PC-9 (cell line): ENCODE measurements at regions not wholly inside any gene's neighbourhood (a gene's known extent, or its start where the extent isn't known, plus 50 kb on each side); places are given as distances from the start of the nearest gene placed in this dataset.

Experiments used
- BruUV-seq: library from RNA; stranded (reverse); fragments of 400-500 nt; replicated peaks from 2 replicates; lab custom pipeline; 2021; lab: Mats Ljungman, UMichigan
- CTCF ChIA-PET: fragments of 300-600 bp; sonication (Branson Sonifier 250); formaldehyde crosslinking; loops from one replicate; lab custom pipeline; 2022; ENCODE audit warnings: antibody characterized with exemption; lab: Charles Lee
- POLR2A ChIA-PET: fragments of 300-600 bp; sonication (Branson Sonifier 250); formaldehyde crosslinking; loops from one replicate; lab custom pipeline; 2022; ENCODE audit warnings: antibody characterized with exemption; ENCODE audit not compliant: unreplicated experiment; lab: Charles Lee
- DNase-seq, 2 experiments: peaks; one replicate each; pipeline versions ENCODE4 v3.0.0 to v3.0.0-alpha.2; 2015 to 2022; ENCODE audit warnings: mixed read lengths in 1 of 2
- H2AFZ ChIP-seq: fragments of 200-600 bp; sonication (generic); 2 replicates; pipeline ENCODE4 v1.8.1; 2017; ENCODE audit warnings: antibody characterized with exemption
- H3F3A ChIP-seq: fragments of 200-600 bp; sonication (generic); 2 replicates; pipeline ENCODE4 v1.8.1; 2017; ENCODE audit warnings: antibody characterized with exemption, mild to moderate bottlenecking, low read depth; ENCODE audit not compliant: insufficient read depth
- H3K27ac ChIP-seq: fragments of 200-600 bp; sonication (generic); 2 replicates; pipeline ENCODE4 v1.6.1; 2016; ENCODE audit warnings: mixed run types
- H3K27me3 ChIP-seq: fragments of 200-600 bp; sonication (generic); 2 replicates; pipeline ENCODE4 v1.6.1; 2016; ENCODE audit warnings: low read depth, mixed run types; ENCODE audit not compliant: insufficient read depth
- H3K36me3 ChIP-seq: fragments of 200-600 bp; sonication (generic); 2 replicates; pipeline ENCODE4 v1.6.1; 2016; ENCODE audit warnings: low read depth, mixed run types
- H3K4me1 ChIP-seq: fragments of 200-600 bp; sonication (generic); replicated peaks from 2 replicates; pipeline ENCODE4 v1.6.1; 2016; ENCODE audit warnings: mixed run types; ENCODE audit not compliant: insufficient read depth
- H3K4me2 ChIP-seq: fragments of 200-600 bp; sonication (generic); 2 replicates; pipeline ENCODE4 v1.6.1; 2017; ENCODE audit warnings: mixed run types
- H3K4me3 ChIP-seq: fragments of 200-600 bp; sonication (generic); 2 replicates; pipeline ENCODE4 v1.6.1; 2016; ENCODE audit warnings: mixed run types
- H3K79me2 ChIP-seq: fragments of 200-600 bp; sonication (generic); 2 replicates; pipeline ENCODE4 v1.6.1; 2017; ENCODE audit warnings: low read depth, mixed run types
- H3K9me2 ChIP-seq: fragments of 200-600 bp; sonication (generic); 2 replicates; pipeline ENCODE4 v1.8.1; 2017; ENCODE audit warnings: mild to moderate bottlenecking; ENCODE audit not compliant: insufficient read depth
- H3K9me3 ChIP-seq: fragments of 200-600 bp; sonication (generic); 2 replicates; pipeline ENCODE4 v1.8.1; 2016; ENCODE audit warnings: low read depth; ENCODE audit not compliant: insufficient read depth
- H4K20me1 ChIP-seq: fragments of 200-600 bp; sonication (generic); 2 replicates; pipeline ENCODE4 v1.8.1; 2017; ENCODE audit not compliant: insufficient read depth
- EZH2 ChIP-seq: fragments of 200-600 bp; sonication (generic); IDR thresholded peaks from 2 replicates; pipeline ENCODE4 v1.8.0; 2017; ENCODE audit warnings: antibody characterized with exemption, low read depth
- intact Hi-C: fragments of 100-400 bp; cut with micrococcal nuclease; formaldehyde crosslinking; loops from one replicate; pipeline ENCODE4 v1.10.0; 2022; ENCODE audit not compliant: unreplicated experiment
- TF ChIP-seq, protein P1 (sequence below): fragments of 200-600 bp; sonication (generic); conservative IDR thresholded peaks from 2 replicates; pipeline ENCODE4 v1.6.1; 2017; ENCODE audit warnings: mixed run types, antibody characterized with exemption, mild to moderate bottlenecking, moderate library complexity

DNA sequence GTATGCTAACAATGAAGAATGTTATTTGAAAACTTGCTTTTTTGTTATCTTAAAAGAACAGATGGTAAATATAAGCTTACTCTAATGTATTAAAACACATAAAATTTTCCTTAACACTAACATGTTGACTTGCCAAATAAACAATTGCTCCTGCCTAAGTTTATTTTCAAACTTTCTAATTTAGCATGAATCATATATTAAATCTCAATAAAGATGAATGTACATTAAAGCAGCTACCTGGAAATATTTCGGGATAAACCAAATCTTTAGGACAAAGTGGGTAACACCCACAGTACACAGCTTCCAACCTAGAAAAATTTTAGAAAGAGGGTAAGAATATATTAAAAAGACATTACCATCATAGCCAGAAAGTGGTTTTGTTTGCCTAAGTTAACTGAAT is 567.4 kb downstream of the ZEB2 start:
- H3F3A ChIP-seq = no peaks in the 10 kb centered on the region
- no peak for DNase-seq
- no peaks in the 10 kb centered on the region for H3K27me3 ChIP-seq
- BruUV-seq = no TSS peak
- no peak overlapping the region for H3K27ac ChIP-seq
- H3K4me2 ChIP-seq = no peak overlapping the region
- H3K4me3 ChIP-seq = no peak overlapping the region
- no peaks in the 10 kb centered on the region for H4K20me1 ChIP-seq
- H3K79me2 ChIP-seq = no peaks in the 10 kb centered on the region
- ChIA-PET POLR2A (no interaction called here), CTCF (no interaction called here)
- no peaks in the 10 kb centered on the region for H3K4me1 ChIP-seq
- no peaks in the 10 kb centered on the region for H3K36me3 ChIP-seq
- no peaks in the 10 kb centered on the region for H3K9me3 ChIP-seq
- H2AFZ ChIP-seq = no peak overlapping the region
- intact Hi-C loops = no loop called here
- H3K9me2 ChIP-seq = no peaks in the 10 kb centered on the region
- TF ChIP-seq EZH2 = no peak
- TF ChIP-seq, protein P1, sequence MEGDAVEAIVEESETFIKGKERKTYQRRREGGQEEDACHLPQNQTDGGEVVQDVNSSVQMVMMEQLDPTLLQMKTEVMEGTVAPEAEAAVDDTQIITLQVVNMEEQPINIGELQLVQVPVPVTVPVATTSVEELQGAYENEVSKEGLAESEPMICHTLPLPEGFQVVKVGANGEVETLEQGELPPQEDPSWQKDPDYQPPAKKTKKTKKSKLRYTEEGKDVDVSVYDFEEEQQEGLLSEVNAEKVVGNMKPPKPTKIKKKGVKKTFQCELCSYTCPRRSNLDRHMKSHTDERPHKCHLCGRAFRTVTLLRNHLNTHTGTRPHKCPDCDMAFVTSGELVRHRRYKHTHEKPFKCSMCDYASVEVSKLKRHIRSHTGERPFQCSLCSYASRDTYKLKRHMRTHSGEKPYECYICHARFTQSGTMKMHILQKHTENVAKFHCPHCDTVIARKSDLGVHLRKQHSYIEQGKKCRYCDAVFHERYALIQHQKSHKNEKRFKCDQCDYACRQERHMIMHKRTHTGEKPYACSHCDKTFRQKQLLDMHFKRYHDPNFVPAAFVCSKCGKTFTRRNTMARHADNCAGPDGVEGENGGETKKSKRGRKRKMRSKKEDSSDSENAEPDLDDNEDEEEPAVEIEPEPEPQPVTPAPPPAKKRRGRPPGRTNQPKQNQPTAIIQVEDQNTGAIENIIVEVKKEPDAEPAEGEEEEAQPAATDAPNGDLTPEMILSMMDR = no peak

DNA sequence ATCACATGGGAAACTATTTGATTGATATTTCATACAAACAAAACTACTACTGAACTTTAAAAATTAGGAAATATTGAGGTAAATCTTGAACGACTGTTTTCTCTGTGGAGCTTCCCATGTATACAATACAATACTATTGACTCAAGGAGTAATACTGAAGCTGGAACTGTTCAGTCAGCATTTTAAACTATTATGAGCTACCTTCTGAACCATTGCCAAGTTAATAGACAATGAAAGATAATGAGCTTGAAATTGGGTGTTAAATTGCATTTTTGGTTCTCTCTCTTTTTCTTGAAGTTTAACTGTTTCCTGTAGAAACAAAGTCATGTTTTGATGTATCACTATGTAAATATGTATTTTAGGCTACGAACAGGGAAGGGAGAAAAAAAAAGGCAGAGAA is 569.2 kb downstream of the ZEB2 start:
- BruUV-seq = no TSS peak
- no peak overlapping the region for H3K27ac ChIP-seq
- no peaks in the 10 kb centered on the region for H3K9me3 ChIP-seq
- H3K4me2 ChIP-seq = no peak overlapping the region
- CTCF ChIA-PET = no interaction called here
- H3K79me2 ChIP-seq = no peaks in the 10 kb centered on the region
- intact Hi-C loops = no loop called here
- no peaks in the 10 kb centered on the region for H4K20me1 ChIP-seq
- TF ChIP-seq, protein P1 = no peak
- TF ChIP-seq EZH2 = no peak
- H3F3A ChIP-seq = no peaks in the 10 kb centered on the region
- no peaks in the 10 kb centered on the region for H3K36me3 ChIP-seq
- no peaks in the 10 kb centered on the region for H3K27me3 ChIP-seq
- no peak overlapping the region for H3K4me3 ChIP-seq
- no peaks in the 10 kb centered on the region for H3K9me2 ChIP-seq
- H2AFZ ChIP-seq = no peak overlapping the region
- DNase-seq = no peak
- H3K4me1 ChIP-seq = no peaks in the 10 kb centered on the region
- POLR2A ChIA-PET = no interaction called here

DNA sequence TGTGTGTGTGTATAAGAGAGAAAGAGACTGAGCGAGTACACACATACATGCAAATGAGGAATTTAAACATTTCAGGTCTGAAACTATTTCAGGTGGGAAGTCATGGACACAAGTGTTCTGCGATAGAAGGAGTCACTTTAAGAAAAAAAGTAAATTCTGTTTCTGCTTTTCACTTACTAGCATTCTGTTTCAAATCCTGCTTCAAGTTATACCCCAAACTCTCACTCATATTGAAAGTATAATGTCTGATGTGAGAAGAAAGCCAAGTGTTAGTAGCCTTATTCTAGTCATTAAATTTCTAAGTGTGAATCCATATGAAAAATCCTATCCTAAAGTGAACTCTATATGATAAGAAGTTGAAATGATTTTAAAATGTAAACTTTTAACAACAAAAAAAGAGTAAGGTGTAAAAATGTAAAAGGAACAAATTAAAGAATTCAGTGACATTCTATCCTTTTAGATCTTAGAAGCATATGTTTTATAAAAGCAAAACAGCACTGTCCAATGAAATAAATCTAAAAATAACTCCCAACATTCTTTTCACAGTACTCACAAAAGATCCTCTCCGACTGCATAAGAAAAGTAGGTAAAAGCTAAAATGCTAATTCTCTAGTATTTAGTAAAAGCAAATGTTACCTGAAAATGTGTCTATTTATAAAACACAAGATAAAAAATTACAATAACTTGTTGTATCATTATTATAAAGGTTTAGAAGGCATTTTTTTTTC is 570.6 kb downstream of the ZEB2 start:
- Histone ChIP-seq H3K36me3 (no peaks in the 10 kb centered on the region), H4K20me1 (no peaks in the 10 kb centered on the region), H3K27me3 (no peaks in the 10 kb centered on the region), H2AFZ (no peak overlapping the region), H3K4me2 (no peak overlapping the region), H3K4me3 (no peak overlapping the region), H3K27ac (no peak overlapping the region), H3K79me2 (no peaks in the 10 kb centered on the region), H3K9me2 (no peaks in the 10 kb centered on the region), H3F3A (no peaks in the 10 kb centered on the region), H3K9me3 (no peaks in the 10 kb centered on the region), H3K4me1 (no peaks in the 10 kb centered on the region)
- BruUV-seq = no TSS peak
- DNase-seq = no peak
- intact Hi-C loops = no loop called here
- ChIA-PET POLR2A (no interaction called here), CTCF (no interaction called here)
- TF ChIP-seq, protein P1 = no peak
- TF ChIP-seq EZH2 = no peak
